HepG2 (cell line): ENCODE measurements at regions not wholly inside any gene's neighbourhood (a gene's known extent, or its start where the extent isn't known, plus 50 kb on each side); places are given as distances from the start of the nearest gene placed in this dataset.

Experiments used
- AHDC1 ChIP-seq: sonication (generic); formaldehyde crosslinking; IDR thresholded peaks from 2 replicates; pipeline ENCODE4 v1.5.1; 2020; ENCODE audit warnings: mild to moderate bottlenecking, missing genetic modification reagents, borderline replicate concordance
- ATF4 ChIP-seq, 2 experiments: fragments of 450-650 bp in 1 of 2; sonication (generic) in 1 of 2; formaldehyde crosslinking; IDR thresholded peaks; 2 replicates each; pipeline versions ENCODE4 v1.5.0 to v1.8.0; 2020 to 2022; ENCODE audit warnings: mild to moderate bottlenecking in 1 of 2, missing genetic modification reagents in 1 of 2
- FOXO1 ChIP-seq: sonication (generic); formaldehyde crosslinking; IDR thresholded peaks from 2 replicates; pipeline ENCODE4 v1.4.0; 2020; ENCODE audit warnings: missing genetic modification reagents
- HOMEZ ChIP-seq: IDR thresholded peaks from 2 replicates; pipeline ENCODE4 v1.6.1; 2016; ENCODE audit warnings: low read depth
- KLF11 ChIP-seq: IDR thresholded peaks from 2 replicates; pipeline ENCODE4 v1.6.1; 2016; ENCODE audit warnings: missing compliant biosample characterization
- MLLT10 ChIP-seq: sonication (generic); formaldehyde crosslinking; IDR thresholded peaks from 2 replicates; pipeline ENCODE4 v1.4.0; 2020; ENCODE audit warnings: missing genetic modification reagents
- MXD1 ChIP-seq: sonication (generic); formaldehyde crosslinking; IDR thresholded peaks from 2 replicates; pipeline ENCODE4 v1.4.0; 2020; ENCODE audit warnings: mild to moderate bottlenecking, missing genetic modification reagents
- MYNN ChIP-seq: sonication (generic); formaldehyde crosslinking; IDR thresholded peaks from 2 replicates; pipeline ENCODE4 v1.4.0; 2020; ENCODE audit warnings: mild to moderate bottlenecking, low read depth, missing genetic modification reagents
- PRDM10 ChIP-seq: sonication (generic); formaldehyde crosslinking; IDR thresholded peaks from 2 replicates; pipeline ENCODE4 v1.4.0; 2020; ENCODE audit warnings: low read depth, missing genetic modification reagents
- SMYD3 ChIP-seq: sonication (generic); formaldehyde crosslinking; IDR thresholded peaks from 2 replicates; pipeline ENCODE4 v1.8.1; 2023; ENCODE audit warnings: mild to moderate bottlenecking, missing genetic modification reagents
- TBX2 ChIP-seq: sonication (generic); formaldehyde crosslinking; IDR thresholded peaks from 2 replicates; pipeline ENCODE4 v1.5.0; 2020; ENCODE audit warnings: missing genetic modification reagents, mild to moderate bottlenecking, borderline replicate concordance
- ZBTB7A ChIP-seq: sonication (generic); formaldehyde crosslinking; IDR thresholded peaks from 2 replicates; pipeline ENCODE4 v1.8.0; 2022; ENCODE audit warnings: mild to moderate bottlenecking, missing genetic modification reagents
- ZNF674 ChIP-seq: sonication (generic); formaldehyde crosslinking; IDR thresholded peaks from 2 replicates; pipeline ENCODE4 v1.5.0; 2020; ENCODE audit warnings: low read depth, mild to moderate bottlenecking, missing genetic modification reagents
- ZNF691 ChIP-seq: sonication (generic); formaldehyde crosslinking; IDR thresholded peaks from 2 replicates; pipeline ENCODE4 v1.4.0; 2020; ENCODE audit warnings: missing genetic modification reagents, low read depth, mild to moderate bottlenecking, borderline replicate concordance
- ZNF780A ChIP-seq: sonication (generic); formaldehyde crosslinking; IDR thresholded peaks from 2 replicates; pipeline ENCODE4 v1.8.0; 2022; ENCODE audit warnings: mild to moderate bottlenecking, missing genetic modification reagents, moderate library complexity
- ZNF883 ChIP-seq: sonication (generic); formaldehyde crosslinking; IDR thresholded peaks from 2 replicates; pipeline ENCODE4 v1.5.1; 2020; ENCODE audit warnings: mild to moderate bottlenecking, missing genetic modification reagents; ENCODE audit errors: not compliant biosample characterization

- TF ChIP-seq KLF11 (CRISPR knock-in tag) (no peak; the same call in 1 of the 2 replicates), MLLT10 (CRISPR knock-in tag) (no peak), MYNN (CRISPR knock-in tag) (no peak), ATF4 (CRISPR knock-in tag; IDR thresholded peaks at IDR 0.05) (no peak), TBX2 (CRISPR knock-in tag) (peak; percentile 62), ZBTB7A (CRISPR knock-in tag) (no peak), FOXO1 (peak; percentile 54; the same call in 1 of the 2 replicates), ZNF674 (CRISPR knock-in tag) (no peak), HOMEZ (CRISPR knock-in tag) (peak; percentile 18; the same call in 1 of the 2 replicates), AHDC1 (peak; percentile 59; the same call in 1 of the 2 replicates), ZNF780A (CRISPR knock-in tag) (no peak), SMYD3 (CRISPR knock-in tag) (no peak), ZNF883 (CRISPR knock-in tag) (no peak), ZNF691 (CRISPR knock-in tag) (no peak; the same call in 1 of the 2 replicates), MXD1 (CRISPR knock-in tag) (no peak), PRDM10 (peak; percentile 83; the same call in 1 of the 2 replicates)
These were observed 258.7 kb upstream of the TGFBR2 start (continued) for GRCh38 chr3:30347679-30348216.
